ENCODE measurements at regions not wholly inside any gene's neighbourhood (a gene's known extent, or its start where the extent isn't known, plus 50 kb on each side); places are given as distances from the start of the nearest gene placed in this dataset.
"Not testable (repeated sequence)": the region's sequence is repeated elsewhere in the genome, so short reads cannot be mapped to it uniquely, and the experiment has no call there.

DNA sequence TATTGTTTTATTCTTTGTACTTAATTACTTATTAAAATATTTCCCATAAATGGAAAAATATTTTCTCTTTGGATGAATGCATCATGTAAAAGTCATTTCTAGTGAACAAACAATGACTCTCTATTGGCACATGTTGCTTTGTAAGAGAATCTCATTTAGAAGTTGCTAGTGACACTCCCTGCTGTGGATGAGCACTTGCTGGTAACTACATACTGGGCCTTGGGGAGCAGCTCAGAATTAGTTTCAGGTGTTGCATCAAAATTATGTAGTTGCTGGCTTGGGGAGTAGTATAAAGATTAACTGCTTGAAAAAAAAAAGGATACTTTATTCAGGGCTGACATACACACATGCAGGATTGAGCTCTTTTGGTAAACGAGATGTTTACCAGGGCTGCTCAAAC is 80.3 kb upstream of the KCNAB1 start:
- TF ChIP-seq, protein P1, sequence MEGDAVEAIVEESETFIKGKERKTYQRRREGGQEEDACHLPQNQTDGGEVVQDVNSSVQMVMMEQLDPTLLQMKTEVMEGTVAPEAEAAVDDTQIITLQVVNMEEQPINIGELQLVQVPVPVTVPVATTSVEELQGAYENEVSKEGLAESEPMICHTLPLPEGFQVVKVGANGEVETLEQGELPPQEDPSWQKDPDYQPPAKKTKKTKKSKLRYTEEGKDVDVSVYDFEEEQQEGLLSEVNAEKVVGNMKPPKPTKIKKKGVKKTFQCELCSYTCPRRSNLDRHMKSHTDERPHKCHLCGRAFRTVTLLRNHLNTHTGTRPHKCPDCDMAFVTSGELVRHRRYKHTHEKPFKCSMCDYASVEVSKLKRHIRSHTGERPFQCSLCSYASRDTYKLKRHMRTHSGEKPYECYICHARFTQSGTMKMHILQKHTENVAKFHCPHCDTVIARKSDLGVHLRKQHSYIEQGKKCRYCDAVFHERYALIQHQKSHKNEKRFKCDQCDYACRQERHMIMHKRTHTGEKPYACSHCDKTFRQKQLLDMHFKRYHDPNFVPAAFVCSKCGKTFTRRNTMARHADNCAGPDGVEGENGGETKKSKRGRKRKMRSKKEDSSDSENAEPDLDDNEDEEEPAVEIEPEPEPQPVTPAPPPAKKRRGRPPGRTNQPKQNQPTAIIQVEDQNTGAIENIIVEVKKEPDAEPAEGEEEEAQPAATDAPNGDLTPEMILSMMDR (IDR thresholded peaks at IDR 0.05) = no peak
- Mint-ChIP-seq H3K9me3 (no peaks in the 10 kb centered on the region), H3K4me3 (no peak overlapping the region), H3K27me3 (ENCODE audit: insufficient read depth) (peaks cover 2% of the 10 kb centered on the region), H3K4me1 (ENCODE audit: low read depth) (no peaks in the 10 kb centered on the region), H3K27ac (no peak overlapping the region), H3K36me3 (ENCODE audit: low read depth) (no peaks in the 10 kb centered on the region)
- DNase-seq = no peak

DNA sequence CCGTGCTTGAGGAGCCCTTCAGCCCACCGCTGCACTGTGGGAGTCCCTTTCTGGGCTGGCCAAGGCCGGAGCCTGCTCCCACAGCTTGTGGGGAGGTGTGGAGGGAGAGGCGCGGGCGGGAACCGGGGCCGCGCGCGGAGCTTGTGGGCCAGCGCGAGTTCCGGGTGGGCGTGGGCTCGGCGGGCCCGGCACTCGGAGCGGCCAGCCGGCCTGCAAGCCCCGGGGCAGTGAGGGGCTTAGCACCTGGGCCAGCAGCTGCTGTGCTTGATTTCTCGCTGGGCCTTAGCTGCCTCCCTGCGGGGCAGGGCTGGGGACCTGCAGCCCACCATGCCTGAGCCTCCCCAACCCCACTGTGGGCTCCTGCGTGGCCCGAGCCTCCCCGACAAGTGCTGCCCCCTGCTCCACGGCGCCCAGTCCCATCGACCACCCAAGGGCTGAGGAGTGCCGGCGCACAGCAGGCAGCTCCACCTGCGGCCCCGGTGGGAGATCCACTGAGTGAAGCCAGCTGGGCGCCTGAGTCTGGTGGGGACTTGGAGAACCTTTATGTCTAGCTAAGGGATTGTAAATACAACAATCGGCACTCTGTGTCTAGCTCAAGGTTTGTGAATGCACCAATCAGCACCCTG is 79.0 kb upstream of the KCNAB1 start:
- H3K4me3 Mint-ChIP-seq; H3K27me3 Mint-ChIP-seq (ENCODE audit: insufficient read depth); H3K4me1 Mint-ChIP-seq (ENCODE audit: low read depth); DNase-seq; H3K36me3 Mint-ChIP-seq (ENCODE audit: low read depth); H3K9me3 Mint-ChIP-seq; H3K27ac Mint-ChIP-seq: not testable (repeated sequence)

DNA sequence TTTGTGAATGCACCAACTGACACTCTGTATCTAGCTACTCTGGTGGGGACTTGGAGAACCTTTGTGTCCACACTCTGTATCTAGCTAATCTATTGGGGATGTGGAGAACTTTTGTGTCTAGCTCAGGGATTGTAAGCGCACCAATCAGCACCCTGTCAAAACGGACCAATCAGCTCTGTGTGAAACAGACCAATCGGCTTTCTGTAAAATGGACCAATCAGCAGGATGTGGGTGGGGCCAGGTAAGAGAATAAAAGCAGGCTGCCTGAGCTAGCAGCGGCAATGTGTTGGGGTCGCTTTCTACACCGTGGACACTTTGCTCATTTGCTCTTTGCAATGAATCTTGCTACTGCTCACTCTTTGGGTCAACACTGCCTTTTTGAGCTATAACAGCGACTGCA is 78.5 kb upstream of the KCNAB1 start:
- not testable (repeated sequence) for H3K9me3 Mint-ChIP-seq; H3K4me1 Mint-ChIP-seq (ENCODE audit: low read depth); DNase-seq; H3K27me3 Mint-ChIP-seq (ENCODE audit: insufficient read depth); H3K4me3 Mint-ChIP-seq; H3K36me3 Mint-ChIP-seq (ENCODE audit: low read depth); H3K27ac Mint-ChIP-seq

DNA sequence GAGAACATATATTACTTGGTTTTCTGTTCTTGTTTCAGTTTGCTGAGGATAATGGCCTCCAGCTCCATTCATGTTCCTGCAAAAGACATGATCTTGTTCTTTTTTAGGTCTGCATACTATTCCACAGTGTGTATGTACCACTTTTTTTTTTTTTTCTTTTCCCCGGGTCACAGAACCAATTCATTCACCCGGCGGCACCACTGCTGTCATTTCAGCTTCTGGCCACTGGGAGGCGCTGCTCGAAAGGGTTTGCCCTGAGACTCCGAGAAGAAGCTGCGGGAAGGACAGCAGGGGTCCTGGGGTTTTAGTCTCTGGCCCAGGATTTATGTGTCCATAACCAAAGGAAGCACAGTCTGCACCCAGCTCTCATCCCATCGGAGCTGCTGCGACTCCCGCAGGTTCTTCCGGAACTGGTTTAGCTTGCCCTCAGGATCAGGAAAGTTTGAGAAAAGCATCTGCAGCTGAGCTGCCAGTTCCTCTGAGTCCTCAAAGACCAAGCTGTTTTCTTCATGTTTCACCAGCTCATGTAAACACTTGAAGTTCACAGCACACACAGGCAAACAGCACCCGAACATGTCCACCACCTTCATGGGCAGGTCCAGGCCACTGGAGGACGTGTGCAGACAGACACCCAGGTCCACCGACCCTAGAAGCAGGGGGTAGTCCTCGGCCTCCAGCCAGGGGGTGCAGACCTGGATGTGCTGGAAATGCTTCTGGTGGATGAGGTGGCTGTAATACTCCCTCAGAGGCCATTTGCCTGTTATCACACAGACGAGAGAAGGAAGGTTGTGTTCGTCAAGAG is 76.3 kb upstream of the KCNAB1 start:
- H3K9me3 Mint-ChIP-seq; H3K4me1 Mint-ChIP-seq (ENCODE audit: low read depth); H3K36me3 Mint-ChIP-seq (ENCODE audit: low read depth); H3K27me3 Mint-ChIP-seq (ENCODE audit: insufficient read depth); H3K4me3 Mint-ChIP-seq; H3K27ac Mint-ChIP-seq: not testable (repeated sequence)
- peak; percentile 3 for DNase-seq
- TF ChIP-seq, protein P1 (IDR thresholded peaks at IDR 0.05) = peak; percentile 87

DNA sequence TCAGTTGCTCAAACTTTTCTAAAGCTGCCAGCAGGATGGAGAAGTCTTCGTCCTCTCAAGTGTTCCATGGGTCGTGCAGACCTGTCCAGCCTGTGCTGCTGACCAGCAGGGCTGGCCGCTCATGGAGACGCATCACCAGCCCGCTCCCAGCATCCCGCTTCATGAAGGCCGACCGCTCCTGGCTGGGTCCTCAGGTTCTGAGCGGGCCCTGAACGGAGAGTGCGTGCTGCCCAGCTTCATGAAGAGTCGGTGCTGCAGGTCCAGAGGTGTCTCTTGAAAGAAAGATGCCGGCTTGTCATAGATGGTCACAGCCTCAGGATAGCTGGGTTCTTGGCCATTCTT is 75.8 kb upstream of the KCNAB1 start:
- TF ChIP-seq, protein P1 (IDR thresholded peaks at IDR 0.05) = no peak
- DNase-seq = no peak
- no peaks in the 10 kb centered on the region for H3K36me3 Mint-ChIP-seq (ENCODE audit: low read depth)
- no peak overlapping the region for H3K27ac Mint-ChIP-seq
- peaks cover 2% of the 10 kb centered on the region for H3K27me3 Mint-ChIP-seq (ENCODE audit: insufficient read depth)
- H3K4me3 Mint-ChIP-seq = no peak overlapping the region
- H3K4me1 Mint-ChIP-seq (ENCODE audit: low read depth) = no peaks in the 10 kb centered on the region
- H3K9me3 Mint-ChIP-seq = no peaks in the 10 kb centered on the region

DNA sequence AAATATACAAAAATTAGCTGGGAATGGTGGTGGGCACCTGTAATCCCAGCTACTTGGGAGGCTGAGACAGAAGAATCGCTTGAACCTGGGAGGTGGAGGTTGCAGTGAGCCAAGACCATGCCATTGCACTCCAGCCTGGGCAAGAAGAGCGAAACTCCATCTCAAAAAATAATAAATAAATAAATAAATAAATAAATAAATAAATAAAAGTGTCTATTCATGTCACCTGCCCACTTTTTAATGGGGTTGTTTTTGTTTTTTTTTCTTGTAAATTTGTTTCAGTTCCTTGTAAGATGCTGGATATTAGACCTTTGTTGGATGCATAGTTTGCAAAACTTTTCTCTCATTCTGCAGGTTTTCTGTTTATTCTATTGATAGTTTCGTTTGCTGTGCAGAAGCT is 71.9 kb upstream of the KCNAB1 start:
- H3K4me1 Mint-ChIP-seq (ENCODE audit: low read depth); H3K27ac Mint-ChIP-seq; H3K27me3 Mint-ChIP-seq (ENCODE audit: insufficient read depth); H3K36me3 Mint-ChIP-seq (ENCODE audit: low read depth); H3K4me3 Mint-ChIP-seq; DNase-seq: not testable (repeated sequence)
- H3K9me3 Mint-ChIP-seq = peaks cover 10% of the 10 kb centered on the region; the same call in 1 of the 2 replicates

DNA sequence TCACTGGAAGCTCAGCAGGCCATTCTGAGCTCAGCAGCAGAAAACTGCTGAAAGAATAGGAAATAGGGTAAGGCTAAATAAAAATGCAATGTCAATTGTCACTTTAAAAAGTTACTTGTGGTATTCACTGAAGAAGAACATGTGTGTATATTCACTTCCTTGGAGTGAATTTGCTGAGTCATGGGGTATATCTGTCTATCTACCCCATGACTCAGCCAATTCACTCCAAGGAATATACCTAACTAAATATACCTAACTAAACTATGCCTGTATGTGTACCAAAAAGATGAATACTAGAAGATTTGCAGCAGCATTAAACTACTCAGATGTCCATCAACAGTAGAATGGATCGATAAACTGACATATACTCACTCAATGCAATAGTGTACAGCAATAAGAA is 69.5 kb upstream of the KCNAB1 start:
- Mint-ChIP-seq H3K9me3 (peaks cover 10% of the 10 kb centered on the region; the same call in 1 of the 2 replicates), H3K36me3 (ENCODE audit: low read depth) (no peaks in the 10 kb centered on the region), H3K27me3 (ENCODE audit: insufficient read depth) (no peaks in the 10 kb centered on the region; the same call in none of the 2 replicates), H3K27ac (no peak overlapping the region), H3K4me3 (no peak overlapping the region), H3K4me1 (ENCODE audit: low read depth) (no peaks in the 10 kb centered on the region)
- DNase-seq = no peak
- TF ChIP-seq, protein P1 (IDR thresholded peaks at IDR 0.05) = no peak
